ENCODE measurements at regions not wholly inside any gene's neighbourhood (a gene's known extent, or its start where the extent isn't known, plus 50 kb on each side); places are given as distances from the start of the nearest gene placed in this dataset.

- H3K4me1 ChIP-seq (ENCODE audit: control insufficient read depth, extremely low read depth, insufficient read depth, low read length) = peaks cover 40% of the 10 kb centered on the region
- no peaks in the 10 kb centered on the region for H3K36me3 ChIP-seq (ENCODE audit: control insufficient read depth in 2 of 2, extremely low read depth in 1 of 2, insufficient read depth in 2 of 2, low read length in 2 of 2)
- no peak overlapping the region for H2AFZ ChIP-seq (ENCODE audit: control insufficient read depth, low read length)
- peak; percentile 77 for FAIRE-seq
- no peaks in the 10 kb centered on the region for H3K79me2 ChIP-seq (ENCODE audit: control insufficient read depth, insufficient read depth, low read length)
- DNase-seq (ENCODE audit: low read depth, low spot score) = no peak
- no peaks in the 10 kb centered on the region for H3K9me1 ChIP-seq (ENCODE audit: control insufficient read depth, extremely low read depth, insufficient read depth, low read length)
- no peak overlapping the region for H3K27ac ChIP-seq (ENCODE audit: control insufficient read depth, insufficient read depth, low read length)
- dilution Hi-C loops (cut with MboI; ENCODE audit: extremely low pct_ligation_motif_present, low sequenced_read_pairs) = no loop called here
- no peak for TF ChIP-seq CTCF (optimal IDR thresholded peaks at IDR 0.05 in 1 of 3, IDR thresholded peaks at IDR 0.05 in 1 of 3, conservative IDR thresholded peaks at IDR 0.05 in 1 of 3; ENCODE audit: extremely low read depth in 1 of 3, insufficient read depth in 2 of 3, low read length in 3 of 3)
- TF ChIP-seq EZH2 (IDR thresholded peaks at IDR 0.05; ENCODE audit: low read length) = no peak
- H3K4me3 ChIP-seq (ENCODE audit: control insufficient read depth in 2 of 3, extremely low read depth in 1 of 3, insufficient read depth in 2 of 3, low read depth in 1 of 3, low read length in 3 of 3) = no peak overlapping the region
- H3K9me3 ChIP-seq (ENCODE audit: control insufficient read depth, low read depth, low read length) = peaks cover 1% of the 10 kb centered on the region
- no peaks in the 10 kb centered on the region for H4K20me1 ChIP-seq (ENCODE audit: control insufficient read depth, extremely low read depth, insufficient read depth, low read length)
- H3K27me3 ChIP-seq (ENCODE audit: control insufficient read depth, extremely low read depth, insufficient read depth, low read length) = no peaks in the 10 kb centered on the region
- H3K4me2 ChIP-seq (ENCODE audit: control insufficient read depth, extremely low read depth, insufficient read depth, low read depth, low read length) = peak overlapping the region; percentile 16
- H3K9ac ChIP-seq (ENCODE audit: control insufficient read depth, extremely low read depth, insufficient read depth, low read length) = no peak overlapping the region
These were observed 160.1 kb downstream of the SCP2D1 start for GRCh38 chr20:18973529-18974173.

- dilution Hi-C loops (cut with MboI; ENCODE audit: extremely low pct_ligation_motif_present, low sequenced_read_pairs) = no loop called here
- Histone ChIP-seq H2AFZ (ENCODE audit: control insufficient read depth, low read length) (no peak overlapping the region), H3K79me2 (ENCODE audit: control insufficient read depth, insufficient read depth, low read length) (no peaks in the 10 kb centered on the region), H3K27ac (ENCODE audit: control insufficient read depth, insufficient read depth, low read length) (no peak overlapping the region), H3K4me1 (ENCODE audit: control insufficient read depth, extremely low read depth, insufficient read depth, low read length) (peaks cover 40% of the 10 kb centered on the region), H3K9ac (ENCODE audit: control insufficient read depth, extremely low read depth, insufficient read depth, low read length) (no peak overlapping the region), H3K27me3 (ENCODE audit: control insufficient read depth, extremely low read depth, insufficient read depth, low read length) (no peaks in the 10 kb centered on the region), H3K9me1 (ENCODE audit: control insufficient read depth, extremely low read depth, insufficient read depth, low read length) (no peaks in the 10 kb centered on the region), H3K9me3 (ENCODE audit: control insufficient read depth, low read depth, low read length) (peaks cover 1% of the 10 kb centered on the region), H3K4me2 (ENCODE audit: control insufficient read depth, extremely low read depth, insufficient read depth, low read depth, low read length) (no peak overlapping the region), H3K4me3 (ENCODE audit: control insufficient read depth in 2 of 3, extremely low read depth in 1 of 3, insufficient read depth in 2 of 3, low read depth in 1 of 3, low read length in 3 of 3) (no peak overlapping the region), H3K36me3 (ENCODE audit: control insufficient read depth in 2 of 2, extremely low read depth in 1 of 2, insufficient read depth in 2 of 2, low read length in 2 of 2) (no peaks in the 10 kb centered on the region), H4K20me1 (ENCODE audit: control insufficient read depth, extremely low read depth, insufficient read depth, low read length) (no peaks in the 10 kb centered on the region)
- DNase-seq (ENCODE audit: low read depth, low spot score) (no peak), FAIRE-seq (no peak)
- TF ChIP-seq CTCF (optimal IDR thresholded peaks at IDR 0.05 in 1 of 3, IDR thresholded peaks at IDR 0.05 in 1 of 3, conservative IDR thresholded peaks at IDR 0.05 in 1 of 3; ENCODE audit: extremely low read depth in 1 of 3, insufficient read depth in 2 of 3, low read length in 3 of 3) = no peak
- no peak for TF ChIP-seq EZH2 (IDR thresholded peaks at IDR 0.05; ENCODE audit: low read length)
These were observed 161.1 kb downstream of the SCP2D1 start for GRCh38 chr20:18974660-18975059.
